SH-SY5Y (cell line): ENCODE measurements at regions not wholly inside any gene's neighbourhood (a gene's known extent, or its start where the extent isn't known, plus 50 kb on each side); places are given as distances from the start of the nearest gene placed in this dataset.

Source experiments
- GATA2 ChIP-seq: IDR thresholded peaks from 2 replicates; pipeline ENCODE4 v1.6.1; 2011; ENCODE audit warnings: mild to moderate bottlenecking, low read depth, low read length
- GATA3 ChIP-seq: IDR thresholded peaks from 2 replicates; pipeline ENCODE4 v1.6.1; 2011; ENCODE audit warnings: low read depth, mild to moderate bottlenecking, low read length, moderate library complexity

DNA sequence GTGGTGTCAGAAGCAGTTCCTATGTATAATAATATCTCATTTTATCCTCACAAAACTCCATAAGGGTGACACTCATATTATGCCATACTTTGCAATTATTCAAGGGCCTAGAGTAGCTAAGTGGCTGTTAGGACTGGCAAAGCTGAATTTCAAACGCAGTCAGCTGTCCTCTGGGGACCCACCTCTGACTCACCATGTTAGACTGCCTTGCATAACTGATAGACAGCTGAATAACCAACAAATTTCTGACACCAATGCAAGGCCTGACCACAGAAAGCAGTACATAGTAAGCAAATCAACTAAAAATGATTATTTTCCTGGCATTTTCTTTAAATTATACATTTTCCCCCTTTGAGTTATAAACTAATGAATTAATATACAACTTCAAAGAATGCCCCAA is 251.6 kb upstream of the PTGER4 start:
- no peak for TF ChIP-seq GATA3
- no peak for TF ChIP-seq GATA2

DNA sequence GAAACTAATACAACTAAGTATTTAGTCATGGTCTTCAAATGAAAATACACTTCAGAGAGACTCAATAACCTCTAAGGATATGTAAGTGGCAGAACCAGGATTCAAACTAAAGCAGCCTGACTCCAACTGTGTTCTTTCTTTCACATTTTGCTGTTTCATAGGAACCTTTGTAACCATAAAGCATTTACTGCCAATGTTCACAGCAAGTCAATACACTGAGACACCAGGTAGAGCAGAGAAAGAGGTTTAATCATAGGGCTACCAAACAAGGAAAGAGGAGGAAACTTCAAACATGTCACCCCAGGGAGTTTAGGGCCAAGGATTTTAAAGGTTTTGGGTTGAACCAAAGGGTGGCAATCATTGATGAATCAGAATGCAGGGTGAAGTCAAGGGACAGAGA is 263.1 kb upstream of the PTGER4 start:
- no peak for TF ChIP-seq GATA2
- TF ChIP-seq GATA3: no peak

DNA sequence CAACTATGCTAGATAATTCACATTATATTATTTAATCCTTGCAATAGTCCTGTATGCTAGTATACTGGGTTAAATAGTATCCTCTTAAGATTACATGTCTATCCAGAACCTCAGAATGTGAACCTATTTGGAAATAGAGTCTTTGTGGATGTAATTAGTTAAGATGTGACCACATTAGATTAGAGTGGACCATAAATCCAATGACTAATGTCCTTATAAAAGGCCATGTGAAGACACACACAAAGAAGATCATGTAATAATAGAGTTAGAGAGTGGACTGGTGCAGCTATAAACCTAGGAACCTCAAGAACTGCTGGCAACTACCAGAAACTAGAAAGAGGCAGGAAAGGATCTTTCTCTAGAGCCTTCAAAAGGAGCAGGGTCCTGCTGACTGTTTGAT is 263.6 kb upstream of the PTGER4 start:
- TF ChIP-seq GATA2 (no peak), GATA3 (no peak)

DNA sequence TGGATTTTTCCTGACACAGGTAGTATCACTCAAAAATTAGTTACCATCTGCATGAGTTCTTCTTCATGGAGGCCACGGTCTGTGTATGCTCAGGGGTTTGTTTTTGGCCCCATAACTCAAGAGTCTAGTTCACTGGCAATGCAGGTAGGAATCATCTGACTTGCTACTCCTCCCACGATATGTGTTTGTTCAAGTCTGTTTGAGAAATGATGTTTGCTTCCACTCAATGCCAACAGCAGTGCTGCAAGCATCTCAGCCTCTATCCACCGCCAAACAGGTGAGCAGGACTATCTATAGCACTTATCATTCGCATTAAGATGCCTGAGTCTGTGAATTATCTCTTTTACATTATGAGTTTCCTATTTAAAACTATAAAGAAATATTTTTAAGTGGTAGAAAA is 264.8 kb upstream of the PTGER4 start:
- TF ChIP-seq GATA2: no peak
- TF ChIP-seq GATA3: no peak

DNA sequence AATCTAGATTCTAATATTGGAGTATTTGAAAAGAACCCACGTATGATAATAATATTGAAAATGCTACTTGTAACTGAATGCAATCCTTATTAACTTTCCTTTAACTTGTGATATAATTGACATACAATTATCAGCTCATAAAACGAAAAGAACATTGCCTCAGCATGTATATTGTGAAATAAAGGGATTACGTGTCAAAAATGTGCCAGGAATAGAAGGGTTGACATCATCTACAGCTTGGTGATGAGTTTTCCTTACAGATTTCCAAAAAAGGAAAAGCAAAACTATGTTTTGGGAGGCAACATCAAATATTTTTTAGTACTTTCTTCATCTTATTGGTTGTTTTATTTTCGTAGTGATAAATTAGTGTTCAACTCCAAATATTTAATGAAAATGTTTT is 266.0 kb upstream of the PTGER4 start:
- no peak for TF ChIP-seq GATA3
- TF ChIP-seq GATA2: no peak

DNA sequence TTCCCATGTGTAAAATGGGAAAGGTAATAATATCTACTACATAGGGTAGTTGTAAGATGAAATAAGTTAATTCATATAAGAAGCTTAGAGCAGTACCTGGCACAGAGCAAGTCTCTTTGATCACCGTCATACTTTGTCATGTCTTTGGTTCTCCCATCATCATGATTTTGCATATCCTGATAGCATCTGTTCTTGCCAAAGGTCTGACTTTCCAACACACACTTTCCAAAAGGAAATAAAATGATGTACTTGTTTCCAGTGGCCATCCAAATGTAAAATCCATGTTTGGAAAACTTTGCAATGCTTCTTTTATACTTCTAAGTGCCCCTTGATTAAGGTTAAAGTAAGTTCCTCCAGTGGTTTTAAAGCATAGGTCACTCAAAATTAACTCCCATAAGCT is 266.9 kb upstream of the PTGER4 start:
- TF ChIP-seq GATA3 (no peak), GATA2 (no peak)

DNA sequence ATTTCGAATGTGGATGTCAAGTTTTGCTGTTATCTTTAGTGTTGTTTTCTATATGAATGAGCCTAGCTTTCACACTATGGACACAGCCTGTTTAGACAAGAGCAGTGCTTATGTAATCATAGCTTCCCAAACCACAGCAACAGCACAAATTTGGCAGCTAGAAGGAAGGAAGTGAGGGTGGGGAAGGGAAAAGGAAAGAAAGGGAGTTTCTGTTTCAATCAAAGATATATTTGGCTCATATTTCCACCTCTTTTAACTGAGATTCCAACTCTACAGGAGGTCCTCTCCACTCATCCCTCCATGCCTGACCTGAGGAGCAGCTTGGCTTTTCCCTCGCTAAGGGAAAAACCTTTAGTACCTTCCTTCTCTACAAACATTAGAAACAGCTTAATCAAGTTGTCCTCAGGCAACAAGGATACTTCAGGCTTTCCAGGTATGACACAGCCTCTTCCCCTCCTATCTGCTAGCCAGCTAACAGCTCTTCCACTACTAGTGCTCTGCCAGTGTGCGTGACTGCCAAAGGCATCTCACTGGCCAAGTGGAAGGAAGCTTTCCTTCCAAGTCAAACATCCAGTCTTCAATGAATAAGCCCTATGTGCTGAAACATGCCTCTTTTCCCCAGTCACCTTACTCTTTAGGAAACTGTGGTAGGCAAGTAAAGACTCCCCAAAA is 268.6 kb upstream of the PTGER4 start:
- no peak for TF ChIP-seq GATA2
- TF ChIP-seq GATA3: no peak

DNA sequence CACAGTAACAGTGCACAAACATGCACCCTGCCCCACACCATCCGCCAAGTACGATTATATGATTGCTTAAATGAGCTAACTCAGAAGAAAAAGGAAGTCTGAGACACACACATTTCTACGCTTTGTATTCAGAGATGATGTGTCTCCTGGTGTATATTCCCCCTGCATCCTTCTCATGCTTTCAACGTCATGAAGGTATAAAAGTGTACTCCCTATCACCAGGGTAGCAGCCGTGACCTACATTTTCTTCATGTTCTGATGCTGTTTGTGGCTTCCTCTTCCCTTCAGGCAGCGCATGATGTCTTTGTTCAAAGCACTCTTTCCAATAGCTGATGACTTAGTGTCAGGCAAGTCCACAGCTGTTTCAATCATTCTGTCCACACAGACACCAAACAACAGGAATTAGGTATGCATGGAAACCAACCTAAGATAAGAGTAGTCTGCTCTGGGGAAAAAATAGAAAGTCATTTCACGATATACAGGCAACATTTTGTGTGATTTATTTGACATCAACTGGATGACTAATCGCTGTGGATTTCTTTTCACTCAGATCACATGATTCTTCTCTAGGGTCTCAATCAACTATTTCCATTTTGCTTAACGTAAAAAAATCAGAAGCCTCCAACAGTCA is 269.4 kb upstream of the PTGER4 start:
- TF ChIP-seq GATA3: no peak
- no peak for TF ChIP-seq GATA2

DNA sequence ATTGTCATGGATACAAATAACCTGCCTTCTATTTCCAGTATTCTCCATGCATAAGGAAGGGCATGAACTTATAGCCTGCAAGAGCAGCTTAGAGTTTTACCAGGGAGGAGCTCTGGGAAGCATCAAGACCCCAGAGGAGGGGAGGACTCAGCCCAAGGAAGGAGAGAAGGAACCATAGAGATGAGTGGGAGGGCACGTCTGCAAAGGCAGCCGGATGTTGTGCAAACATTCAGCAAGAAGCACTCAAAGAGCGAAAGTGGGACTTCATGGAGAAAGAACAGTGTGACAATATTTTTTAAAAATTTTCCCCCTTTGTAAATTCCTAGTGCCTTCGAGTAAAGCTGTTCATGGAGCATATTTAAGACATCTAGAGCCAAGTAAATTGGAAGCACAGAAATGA is 270.1 kb upstream of the PTGER4 start:
- no peak for TF ChIP-seq GATA2
- no peak for TF ChIP-seq GATA3

DNA sequence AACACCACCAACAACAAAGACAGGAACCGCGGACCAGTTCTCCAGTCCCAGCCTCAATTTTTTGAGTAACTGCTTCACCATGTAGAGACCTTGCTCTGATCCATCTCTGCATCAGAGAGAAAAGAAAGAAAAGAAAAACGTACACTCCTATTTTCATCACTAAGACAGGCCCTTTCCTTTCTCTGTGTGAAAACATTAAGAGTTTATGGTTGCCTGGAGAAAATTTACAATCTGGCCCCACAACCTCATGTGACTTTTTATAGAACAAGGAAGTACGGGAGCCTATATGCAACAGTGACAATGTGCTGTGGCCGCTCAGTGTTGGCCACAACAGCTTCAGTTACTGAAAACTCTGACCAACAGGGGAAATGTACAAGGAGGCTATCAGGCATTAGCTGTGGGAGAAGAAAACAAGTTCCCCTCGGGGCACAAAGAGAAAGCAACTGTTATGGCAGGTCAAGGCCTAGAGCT is 272.9 kb upstream of the PTGER4 start:
- TF ChIP-seq GATA2 (no peak), GATA3 (no peak)

DNA sequence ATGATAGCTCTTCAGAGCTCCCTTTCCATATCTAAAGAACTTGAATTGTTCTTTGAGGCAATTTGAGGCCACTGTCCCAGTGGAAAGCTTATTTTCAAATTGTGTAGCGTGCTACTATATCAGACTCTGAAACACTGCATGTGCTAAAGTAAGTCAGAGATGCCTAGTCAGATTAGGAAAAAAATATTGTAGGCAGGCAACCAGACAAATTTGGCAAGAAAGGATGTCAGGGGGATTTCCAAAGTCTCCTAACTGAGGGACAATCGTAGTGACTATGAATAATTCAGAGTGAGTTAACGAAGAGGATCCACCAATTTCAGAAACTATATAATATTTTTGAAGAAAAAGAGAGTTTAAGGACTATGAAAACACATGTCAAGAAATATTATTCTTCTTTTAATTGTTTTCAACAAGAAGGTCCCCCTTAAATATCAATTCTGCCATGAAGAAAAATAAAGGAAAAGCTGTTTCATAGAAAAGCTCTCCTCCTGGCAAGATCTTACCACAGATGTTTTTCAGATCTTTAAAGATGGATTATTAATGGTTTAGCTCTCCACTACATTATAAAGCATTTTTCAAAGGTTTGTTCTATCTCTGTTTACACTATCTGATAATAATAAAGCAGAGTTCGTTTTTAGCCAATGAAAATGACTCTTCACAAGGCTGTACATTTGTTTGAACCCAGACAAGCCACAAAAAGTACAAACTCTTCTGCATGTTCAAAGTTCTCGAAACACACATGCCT is 273.5 kb upstream of the PTGER4 start:
- TF ChIP-seq GATA2: no peak
- TF ChIP-seq GATA3: no peak

DNA sequence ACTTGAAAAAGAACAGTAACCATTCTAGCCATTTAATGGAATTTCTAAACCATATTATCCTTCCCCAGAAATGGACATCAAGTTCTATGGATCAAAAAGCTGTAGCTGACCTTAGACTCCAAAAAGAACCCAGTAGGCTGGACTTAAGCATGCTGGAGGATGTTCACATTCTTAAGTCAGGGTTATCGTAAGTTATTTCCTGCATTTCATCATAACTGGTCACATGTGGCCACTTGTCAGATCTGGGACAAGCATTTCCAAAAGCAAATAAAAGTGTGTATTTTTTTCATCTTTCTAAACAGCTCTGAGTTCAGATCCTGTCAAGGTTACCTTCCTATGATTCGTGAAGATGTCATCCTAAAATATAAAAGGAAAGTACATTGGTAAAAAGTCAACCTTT is 274.5 kb upstream of the PTGER4 start:
- TF ChIP-seq GATA3: no peak
- no peak for TF ChIP-seq GATA2

DNA sequence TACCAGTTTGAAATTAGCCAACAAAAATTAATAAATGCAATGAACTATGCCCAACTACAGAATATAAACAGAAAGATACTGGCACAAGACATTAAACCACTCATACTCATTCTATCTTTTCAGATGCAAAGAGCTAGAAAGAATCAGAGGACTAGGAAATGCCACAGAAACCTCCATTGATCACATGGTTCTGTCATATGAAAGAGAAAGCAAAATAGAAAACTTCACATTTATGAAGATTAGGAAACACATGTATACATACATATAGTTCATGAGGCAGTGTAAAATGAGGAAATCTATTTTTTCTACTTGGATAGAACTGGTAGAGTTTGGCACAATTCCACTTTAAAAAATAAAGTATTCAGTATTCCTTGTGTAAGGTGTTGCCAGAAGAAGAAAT is 275.1 kb upstream of the PTGER4 start:
- TF ChIP-seq GATA3 (no peak), GATA2 (no peak)

DNA sequence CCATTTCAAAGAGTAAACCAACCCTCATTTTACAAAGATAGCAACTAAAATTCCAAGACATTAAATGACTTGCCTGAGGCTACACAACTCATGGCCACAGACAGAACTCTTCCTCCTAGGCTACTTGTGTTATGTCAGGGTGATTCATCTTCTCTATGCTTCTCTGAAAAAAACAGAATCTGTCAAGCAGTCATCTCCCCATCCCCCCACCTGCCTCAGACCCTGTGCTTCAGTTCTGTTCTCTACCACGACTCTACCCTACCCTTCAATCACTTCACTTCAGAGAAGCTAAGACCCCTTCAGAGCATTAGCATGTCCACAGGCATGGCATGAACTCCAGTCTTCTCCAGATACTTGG is 277.7 kb upstream of the PTGER4 start:
- TF ChIP-seq GATA3 (no peak), GATA2 (no peak)
